ENCODE measurements at regions not wholly inside any gene's neighbourhood (a gene's known extent, or its start where the extent isn't known, plus 50 kb on each side); places are given as distances from the start of the nearest gene placed in this dataset.
"Not testable (repeated sequence)": the region's sequence is repeated elsewhere in the genome, so short reads cannot be mapped to it uniquely, and the experiment has no call there.

GRCh38 chr6:5898563-5898962 lies 108.2 kb downstream of the NRN1 start:
- Histone ChIP-seq H3K9me3 (ENCODE audit: control insufficient read depth, low read length) (no peaks in the 10 kb centered on the region), H3K4me1 (ENCODE audit: control insufficient read depth, insufficient read depth, low read length, poor library complexity, severe bottlenecking) (no peaks in the 10 kb centered on the region), H3K36me3 (ENCODE audit: control insufficient read depth, insufficient read depth, low read length) (no peaks in the 10 kb centered on the region), H3K4me3 (ENCODE audit: insufficient read depth, low read depth, low read length, poor library complexity, severe bottlenecking) (no peak overlapping the region), H3K27me3 (replicated peaks; ENCODE audit: control insufficient read depth, insufficient read depth, low read length, poor library complexity, severe bottlenecking) (no peaks in the 10 kb centered on the region), H3K27ac (ENCODE audit: insufficient read depth, low read length, poor library complexity, severe bottlenecking) (no peak overlapping the region)
- no peak for DNase-seq

- Histone ChIP-seq H3K36me3 (ENCODE audit: control insufficient read depth, insufficient read depth, low read length) (no peaks in the 10 kb centered on the region), H3K4me1 (ENCODE audit: control insufficient read depth, insufficient read depth, low read length, poor library complexity, severe bottlenecking) (no peaks in the 10 kb centered on the region), H3K4me3 (ENCODE audit: insufficient read depth, low read depth, low read length, poor library complexity, severe bottlenecking) (no peak overlapping the region), H3K27me3 (replicated peaks; ENCODE audit: control insufficient read depth, insufficient read depth, low read length, poor library complexity, severe bottlenecking) (no peaks in the 10 kb centered on the region), H3K9me3 (ENCODE audit: control insufficient read depth, low read length) (no peaks in the 10 kb centered on the region), H3K27ac (ENCODE audit: insufficient read depth, low read length, poor library complexity, severe bottlenecking) (no peak overlapping the region)
- DNase-seq: no peak
Observed at GRCh38 chr6:5898102-5898501, 108.6 kb downstream of the NRN1 start.

GRCh38 chr6:5896476-5897200 lies 110.1 kb downstream of the NRN1 start:
- Histone ChIP-seq H3K4me3 (ENCODE audit: insufficient read depth, low read depth, low read length, poor library complexity, severe bottlenecking) (no peak overlapping the region), H3K4me1 (ENCODE audit: control insufficient read depth, insufficient read depth, low read length, poor library complexity, severe bottlenecking) (no peaks in the 10 kb centered on the region), H3K36me3 (ENCODE audit: control insufficient read depth, insufficient read depth, low read length) (no peaks in the 10 kb centered on the region), H3K9me3 (ENCODE audit: control insufficient read depth, low read length) (no peaks in the 10 kb centered on the region), H3K27me3 (replicated peaks; ENCODE audit: control insufficient read depth, insufficient read depth, low read length, poor library complexity, severe bottlenecking) (no peaks in the 10 kb centered on the region), H3K27ac (ENCODE audit: insufficient read depth, low read length, poor library complexity, severe bottlenecking) (no peak overlapping the region)
- no peak for DNase-seq

- Histone ChIP-seq H3K4me3 (ENCODE audit: insufficient read depth, low read depth, low read length, poor library complexity, severe bottlenecking) (no peak overlapping the region), H3K27ac (ENCODE audit: insufficient read depth, low read length, poor library complexity, severe bottlenecking) (no peak overlapping the region), H3K4me1 (ENCODE audit: control insufficient read depth, insufficient read depth, low read length, poor library complexity, severe bottlenecking) (no peaks in the 10 kb centered on the region), H3K36me3 (ENCODE audit: control insufficient read depth, insufficient read depth, low read length) (no peaks in the 10 kb centered on the region), H3K9me3 (ENCODE audit: control insufficient read depth, low read length) (no peaks in the 10 kb centered on the region), H3K27me3 (replicated peaks; ENCODE audit: control insufficient read depth, insufficient read depth, low read length, poor library complexity, severe bottlenecking) (no peaks in the 10 kb centered on the region)
- no peak for DNase-seq
Observed at GRCh38 chr6:5894357-5894756, 112.4 kb downstream of the NRN1 start.

- Histone ChIP-seq H3K9me3 (ENCODE audit: control insufficient read depth, low read length) (no peaks in the 10 kb centered on the region), H3K4me3 (ENCODE audit: insufficient read depth, low read depth, low read length, poor library complexity, severe bottlenecking) (no peak overlapping the region), H3K36me3 (ENCODE audit: control insufficient read depth, insufficient read depth, low read length) (no peaks in the 10 kb centered on the region), H3K27me3 (replicated peaks; ENCODE audit: control insufficient read depth, insufficient read depth, low read length, poor library complexity, severe bottlenecking) (no peaks in the 10 kb centered on the region), H3K4me1 (ENCODE audit: control insufficient read depth, insufficient read depth, low read length, poor library complexity, severe bottlenecking) (no peaks in the 10 kb centered on the region), H3K27ac (ENCODE audit: insufficient read depth, low read length, poor library complexity, severe bottlenecking) (no peak overlapping the region)
- no peak for DNase-seq
Observed at GRCh38 chr6:5893295-5893694, 113.4 kb downstream of the NRN1 start.

- no peaks in the 10 kb centered on the region for H3K4me1 ChIP-seq (ENCODE audit: control insufficient read depth, insufficient read depth, low read length, poor library complexity, severe bottlenecking)
- no peak overlapping the region for H3K4me3 ChIP-seq (ENCODE audit: insufficient read depth, low read depth, low read length, poor library complexity, severe bottlenecking)
- H3K9me3 ChIP-seq (ENCODE audit: control insufficient read depth, low read length): no peaks in the 10 kb centered on the region
- no peak for DNase-seq
- H3K27me3 ChIP-seq (replicated peaks; ENCODE audit: control insufficient read depth, insufficient read depth, low read length, poor library complexity, severe bottlenecking): no peaks in the 10 kb centered on the region
- H3K27ac ChIP-seq (ENCODE audit: insufficient read depth, low read length, poor library complexity, severe bottlenecking): no peak overlapping the region
- H3K36me3 ChIP-seq (ENCODE audit: control insufficient read depth, insufficient read depth, low read length): no peaks in the 10 kb centered on the region
Observed at GRCh38 chr6:5892669-5893068, 114.1 kb downstream of the NRN1 start.

- no peaks in the 10 kb centered on the region for H3K27me3 ChIP-seq (replicated peaks; ENCODE audit: control insufficient read depth, insufficient read depth, low read length, poor library complexity, severe bottlenecking)
Observed at GRCh38 chr6:5878792-5879191, 127.9 kb downstream of the NRN1 start.

GRCh38 chr6:5876076-5876475 lies 130.6 kb downstream of the NRN1 start:
- no peak for DNase-seq
- H3K36me3 ChIP-seq (ENCODE audit: control insufficient read depth, insufficient read depth, low read length): no peaks in the 10 kb centered on the region
- no peaks in the 10 kb centered on the region for H3K9me3 ChIP-seq (ENCODE audit: control insufficient read depth, low read length)
- no peak overlapping the region for H3K27ac ChIP-seq (ENCODE audit: insufficient read depth, low read length, poor library complexity, severe bottlenecking)
- H3K4me3 ChIP-seq (ENCODE audit: insufficient read depth, low read depth, low read length, poor library complexity, severe bottlenecking): no peak overlapping the region
- H3K4me1 ChIP-seq (ENCODE audit: control insufficient read depth, insufficient read depth, low read length, poor library complexity, severe bottlenecking): no peaks in the 10 kb centered on the region
- H3K27me3 ChIP-seq (replicated peaks; ENCODE audit: control insufficient read depth, insufficient read depth, low read length, poor library complexity, severe bottlenecking): no peaks in the 10 kb centered on the region

More at GRCh38 chr6:5878792-5879191, 127.9 kb downstream of the NRN1 start:
- no peak overlapping the region for H3K4me3 ChIP-seq (ENCODE audit: insufficient read depth, low read depth, low read length, poor library complexity, severe bottlenecking)
- H3K9me3 ChIP-seq (ENCODE audit: control insufficient read depth, low read length): no peaks in the 10 kb centered on the region
- no peak for DNase-seq
- no peaks in the 10 kb centered on the region for H3K36me3 ChIP-seq (ENCODE audit: control insufficient read depth, insufficient read depth, low read length)
- no peak overlapping the region for H3K27ac ChIP-seq (ENCODE audit: insufficient read depth, low read length, poor library complexity, severe bottlenecking)
- no peaks in the 10 kb centered on the region for H3K4me1 ChIP-seq (ENCODE audit: control insufficient read depth, insufficient read depth, low read length, poor library complexity, severe bottlenecking)

- not testable (repeated sequence) for H3K9me3 ChIP-seq (ENCODE audit: control insufficient read depth, low read length); H3K4me3 ChIP-seq (ENCODE audit: insufficient read depth, low read depth, low read length, poor library complexity, severe bottlenecking); H3K36me3 ChIP-seq (ENCODE audit: control insufficient read depth, insufficient read depth, low read length); H3K27me3 ChIP-seq (replicated peaks; ENCODE audit: control insufficient read depth, insufficient read depth, low read length, poor library complexity, severe bottlenecking); H3K27ac ChIP-seq (ENCODE audit: insufficient read depth, low read length, poor library complexity, severe bottlenecking); DNase-seq; H3K4me1 ChIP-seq (ENCODE audit: control insufficient read depth, insufficient read depth, low read length, poor library complexity, severe bottlenecking)
Observed at GRCh38 chr6:5873976-5874375, 132.7 kb downstream of the NRN1 start.

GRCh38 chr6:5871296-5871695 lies 135.4 kb downstream of the NRN1 start:
- H3K27me3 ChIP-seq (replicated peaks; ENCODE audit: control insufficient read depth, insufficient read depth, low read length, poor library complexity, severe bottlenecking): no peaks in the 10 kb centered on the region
- no peaks in the 10 kb centered on the region for H3K36me3 ChIP-seq (ENCODE audit: control insufficient read depth, insufficient read depth, low read length)
- no peak overlapping the region for H3K27ac ChIP-seq (ENCODE audit: insufficient read depth, low read length, poor library complexity, severe bottlenecking)
- no peaks in the 10 kb centered on the region for H3K9me3 ChIP-seq (ENCODE audit: control insufficient read depth, low read length)
- H3K4me1 ChIP-seq (ENCODE audit: control insufficient read depth, insufficient read depth, low read length, poor library complexity, severe bottlenecking): peaks cover 7% of the 10 kb centered on the region
- no peak overlapping the region for H3K4me3 ChIP-seq (ENCODE audit: insufficient read depth, low read depth, low read length, poor library complexity, severe bottlenecking)
- DNase-seq: no peak

All from effector memory CD4-positive, alpha-beta T cell (primary cell).